ENCODE measurements at regions not wholly inside any gene's neighbourhood (a gene's known extent, or its start where the extent isn't known, plus 50 kb on each side); places are given as distances from the start of the nearest gene placed in this dataset.

- TF ChIP-seq CTCF (IDR thresholded peaks at IDR 0.05; ENCODE audit: control extremely low read depth, extremely low read depth): no peak
- Histone ChIP-seq H3K4me1 (ENCODE audit: control insufficient read depth in 5 of 5, insufficient read depth in 5 of 5, low read length in 5 of 5) (peaks cover 0 to 17% (median 5%) of the 10 kb centered on the region in 5 donors), H3K27me3 (ENCODE audit: control insufficient read depth in 3 of 3, insufficient read depth in 3 of 3, low read length in 2 of 3) (no peaks in the 10 kb centered on the region), H3K27ac (ENCODE audit: low read depth in 1 of 2, low read length in 1 of 2) (no peak overlapping the region), H3K9me3 (ENCODE audit: control insufficient read depth in 4 of 4, insufficient read depth in 3 of 4, low read length in 3 of 4) (no peaks in the 10 kb centered on the region), H3K9ac (ENCODE audit: insufficient read depth in 1 of 2, low read length in 2 of 2) (no peak overlapping the region), H3K36me3 (ENCODE audit: control insufficient read depth in 4 of 4, insufficient read depth in 4 of 4, low read length in 4 of 4) (no peaks in the 10 kb centered on the region), H3K4me3 (no peak overlapping the region)
- WGBS, 2 donors: 73 to 81% methylated on average over 2 of the region's 2 CpGs
- DNase-seq (no peak), ATAC-seq (ENCODE audit: insufficient read depth, low FRiP score) (no peak)
Measured at GRCh38 chr15:38053205-38053604, 118.8 kb downstream of the TMCO5A start.

- no peak overlapping the region for H3K4me3 ChIP-seq
- H3K27me3 ChIP-seq (ENCODE audit: control insufficient read depth in 3 of 3, insufficient read depth in 3 of 3, low read length in 2 of 3): no peaks in the 10 kb centered on the region
- no peak overlapping the region for H3K27ac ChIP-seq (ENCODE audit: low read depth in 1 of 2, low read length in 1 of 2)
- WGBS, 2 donors: 94 to 97% methylated on average over 3 of the region's 3 CpGs
- no peak for TF ChIP-seq CTCF (IDR thresholded peaks at IDR 0.05; ENCODE audit: control extremely low read depth, extremely low read depth)
- H3K4me1 ChIP-seq (ENCODE audit: control insufficient read depth in 5 of 5, insufficient read depth in 5 of 5, low read length in 5 of 5): peaks cover 0 to 17% (median 5%) of the 10 kb centered on the region in 5 donors
- H3K9me3 ChIP-seq (ENCODE audit: control insufficient read depth in 4 of 4, insufficient read depth in 3 of 4, low read length in 3 of 4): no peaks in the 10 kb centered on the region
- no peaks in the 10 kb centered on the region for H3K36me3 ChIP-seq (ENCODE audit: control insufficient read depth in 4 of 4, insufficient read depth in 4 of 4, low read length in 4 of 4)
- ATAC-seq (ENCODE audit: insufficient read depth, low FRiP score) (no peak), DNase-seq (no peak)
- H3K9ac ChIP-seq (ENCODE audit: insufficient read depth in 1 of 2, low read length in 2 of 2): no peak overlapping the region
Measured at GRCh38 chr15:38053776-38054175, 119.3 kb downstream of the TMCO5A start.

GRCh38 chr15:38054488-38054887 lies 120.0 kb downstream of the TMCO5A start:
- no peaks in the 10 kb centered on the region for H3K27me3 ChIP-seq (ENCODE audit: control insufficient read depth in 3 of 3, insufficient read depth in 3 of 3, low read length in 2 of 3)
- no peak for ATAC-seq (ENCODE audit: insufficient read depth, low FRiP score)
- H3K4me3 ChIP-seq: no peak overlapping the region

More at GRCh38 chr15:38054488-38054887, 120.0 kb downstream of the TMCO5A start:
- no peak overlapping the region for H3K27ac ChIP-seq (ENCODE audit: low read depth in 1 of 2, low read length in 1 of 2)
- no peaks in the 10 kb centered on the region for H3K9me3 ChIP-seq (ENCODE audit: control insufficient read depth in 4 of 4, insufficient read depth in 3 of 4, low read length in 3 of 4)
- peaks cover 0 to 15% (median 5%) of the 10 kb centered on the region in 5 donors for H3K4me1 ChIP-seq (ENCODE audit: control insufficient read depth in 5 of 5, insufficient read depth in 5 of 5, low read length in 5 of 5)
- no peaks in the 10 kb centered on the region for H3K36me3 ChIP-seq (ENCODE audit: control insufficient read depth in 4 of 4, insufficient read depth in 4 of 4, low read length in 4 of 4)
- no peak for TF ChIP-seq CTCF (IDR thresholded peaks at IDR 0.05; ENCODE audit: control extremely low read depth, extremely low read depth)
- DNase-seq: no peak
- no peak overlapping the region for H3K9ac ChIP-seq (ENCODE audit: insufficient read depth in 1 of 2, low read length in 2 of 2)

All from lung (tissue), 11 donors.